ENCODE measurements at regions not wholly inside any gene's neighbourhood (a gene's known extent, or its start where the extent isn't known, plus 50 kb on each side); places are given as distances from the start of the nearest gene placed in this dataset.
A peak's percentile ranks its signal among the peaks of the same experiment; 100 is the strongest.

- Histone ChIP-seq H3K4me1 (ENCODE audit: insufficient read depth) (no peaks in the 10 kb centered on the region), H3K4me2 (ENCODE audit: unreplicated experiment) (no peak overlapping the region), H2AFZ (no peak overlapping the region), H3K27ac (no peak overlapping the region), H3K79me2 (ENCODE audit: insufficient read depth) (no peaks in the 10 kb centered on the region), H3K9ac (no peak overlapping the region), H3F3A (ENCODE audit: insufficient read depth) (no peaks in the 10 kb centered on the region), H3K27me3 (replicated peaks; ENCODE audit: insufficient read depth) (no peaks in the 10 kb centered on the region), H3K9me3 (ENCODE audit: low read depth) (no peaks in the 10 kb centered on the region), H3K4me3 (no peak overlapping the region), H4K20me1 (ENCODE audit: insufficient read depth) (no peaks in the 10 kb centered on the region), H3K9me2 (ENCODE audit: insufficient read depth) (no peaks in the 10 kb centered on the region), H3K36me3 (ENCODE audit: low read depth) (no peaks in the 10 kb centered on the region)
- TF ChIP-seq EZH2 (IDR thresholded peaks at IDR 0.05; ENCODE audit: insufficient read depth, poor library complexity, severe bottlenecking) (no peak), EZH2phosphoT487 (IDR thresholded peaks at IDR 0.05; ENCODE audit: insufficient read depth, low read depth) (no peak)
- 17 to 23% methylated on average over 4 of the region's 4 CpGs for WGBS, 2 experiments (ENCODE audit: low coverage in 1 of 2, low lambda C conversion rate in 2 of 2, missing lambda C conversion rate in 2 of 2)
- DNase-seq = no peak
- in situ Hi-C loops (cut with MboI) = no loop called here
These were observed 890.8 kb upstream of the USP15 start for GRCh38 chr12:61369241-61369910.

- no peak overlapping the region for H3K4me2 ChIP-seq (ENCODE audit: unreplicated experiment)
- H3K27me3 ChIP-seq (replicated peaks; ENCODE audit: insufficient read depth) = no peaks in the 10 kb centered on the region
- no peak overlapping the region for H3K9ac ChIP-seq
- no peaks in the 10 kb centered on the region for H3K79me2 ChIP-seq (ENCODE audit: insufficient read depth)
- 0% methylated on average over 1 of the region's 1 CpG for WGBS, 2 experiments (ENCODE audit: low coverage in 1 of 2, low lambda C conversion rate in 2 of 2, missing lambda C conversion rate in 2 of 2)
- H3K27ac ChIP-seq = no peak overlapping the region
- H3K4me1 ChIP-seq (ENCODE audit: insufficient read depth) = peaks cover 26% of the 10 kb centered on the region
- H3K36me3 ChIP-seq (ENCODE audit: low read depth) = no peaks in the 10 kb centered on the region
- in situ Hi-C loops (cut with MboI) = no loop called here
- H4K20me1 ChIP-seq (ENCODE audit: insufficient read depth) = no peaks in the 10 kb centered on the region
- H2AFZ ChIP-seq = no peak overlapping the region
- no peaks in the 10 kb centered on the region for H3K9me3 ChIP-seq (ENCODE audit: low read depth)
- 0 out of 2 replicates have a peak, but pooled peaks cover 9% of the 10 kb centered on the region for H3F3A ChIP-seq (ENCODE audit: insufficient read depth)
- no peak overlapping the region for H3K4me3 ChIP-seq
- no peaks in the 10 kb centered on the region for H3K9me2 ChIP-seq (ENCODE audit: insufficient read depth)
- TF ChIP-seq EZH2phosphoT487 (IDR thresholded peaks at IDR 0.05; ENCODE audit: insufficient read depth, low read depth) = no peak
- TF ChIP-seq EZH2 (IDR thresholded peaks at IDR 0.05; ENCODE audit: insufficient read depth, poor library complexity, severe bottlenecking) = no peak
- peak; percentile 48 for DNase-seq
These were observed 875.7 kb upstream of the USP15 start for GRCh38 chr12:61384511-61384910.

GRCh38 chr12:61385771-61386170 lies 874.4 kb upstream of the USP15 start:
- Histone ChIP-seq H3K9me2 (ENCODE audit: insufficient read depth) (no peaks in the 10 kb centered on the region), H2AFZ (no peak overlapping the region), H3K27me3 (replicated peaks; ENCODE audit: insufficient read depth) (no peaks in the 10 kb centered on the region), H3K9ac (no peak overlapping the region), H3F3A (ENCODE audit: insufficient read depth) (0 out of 2 replicates have a peak, but pooled peaks cover 9% of the 10 kb centered on the region), H3K4me1 (ENCODE audit: insufficient read depth) (peaks cover 26% of the 10 kb centered on the region), H3K4me3 (no peak overlapping the region), H3K36me3 (ENCODE audit: low read depth) (no peaks in the 10 kb centered on the region), H3K4me2 (ENCODE audit: unreplicated experiment) (peak overlapping the region; percentile 29), H3K27ac (no peak overlapping the region), H4K20me1 (ENCODE audit: insufficient read depth) (no peaks in the 10 kb centered on the region), H3K9me3 (ENCODE audit: low read depth) (no peaks in the 10 kb centered on the region), H3K79me2 (ENCODE audit: insufficient read depth) (no peaks in the 10 kb centered on the region)
- DNase-seq = peak; percentile 76
- in situ Hi-C loops (cut with MboI) = no loop called here
- TF ChIP-seq EZH2 (IDR thresholded peaks at IDR 0.05; ENCODE audit: insufficient read depth, poor library complexity, severe bottlenecking) (no peak), EZH2phosphoT487 (IDR thresholded peaks at IDR 0.05; ENCODE audit: insufficient read depth, low read depth) (no peak)

GRCh38 chr12:61397668-61398067 lies 862.5 kb upstream of the USP15 start:
- no peaks in the 10 kb centered on the region for H3K27me3 ChIP-seq (replicated peaks; ENCODE audit: insufficient read depth)
- H3K36me3 ChIP-seq (ENCODE audit: low read depth) = no peaks in the 10 kb centered on the region
- H3K27ac ChIP-seq = no peak overlapping the region
- H2AFZ ChIP-seq = no peak overlapping the region
- no peaks in the 10 kb centered on the region for H3K9me2 ChIP-seq (ENCODE audit: insufficient read depth)
- H4K20me1 ChIP-seq (ENCODE audit: insufficient read depth) = no peaks in the 10 kb centered on the region
- H3K4me3 ChIP-seq = no peak overlapping the region
- no peak overlapping the region for H3K9ac ChIP-seq
- H3K9me3 ChIP-seq (ENCODE audit: low read depth) = no peaks in the 10 kb centered on the region
- TF ChIP-seq EZH2phosphoT487 (IDR thresholded peaks at IDR 0.05; ENCODE audit: insufficient read depth, low read depth) = no peak
- no peak for TF ChIP-seq EZH2 (IDR thresholded peaks at IDR 0.05; ENCODE audit: insufficient read depth, poor library complexity, severe bottlenecking)
- in situ Hi-C loops (cut with MboI) = no loop called here
- no peaks in the 10 kb centered on the region for H3K79me2 ChIP-seq (ENCODE audit: insufficient read depth)
- H3F3A ChIP-seq (ENCODE audit: insufficient read depth) = no peaks in the 10 kb centered on the region
- H3K4me1 ChIP-seq (ENCODE audit: insufficient read depth) = no peaks in the 10 kb centered on the region
- DNase-seq = no peak
- no peak overlapping the region for H3K4me2 ChIP-seq (ENCODE audit: unreplicated experiment)

- no peaks in the 10 kb centered on the region for H3K9me3 ChIP-seq (ENCODE audit: low read depth)
- H3K4me2 ChIP-seq (ENCODE audit: unreplicated experiment) = no peak overlapping the region
- DNase-seq = no peak
- WGBS, 2 experiments (ENCODE audit: low coverage in 1 of 2, low lambda C conversion rate in 2 of 2, missing lambda C conversion rate in 2 of 2) = 18 to 26% methylated on average over 2 of the region's 2 CpGs
- H3K27me3 ChIP-seq (replicated peaks; ENCODE audit: insufficient read depth) = no peaks in the 10 kb centered on the region
- in situ Hi-C loops (cut with MboI) = no loop called here
- H2AFZ ChIP-seq = no peak overlapping the region
- no peak overlapping the region for H3K4me3 ChIP-seq
- no peak overlapping the region for H3K27ac ChIP-seq
- TF ChIP-seq EZH2phosphoT487 (IDR thresholded peaks at IDR 0.05; ENCODE audit: insufficient read depth, low read depth) (no peak), EZH2 (IDR thresholded peaks at IDR 0.05; ENCODE audit: insufficient read depth, poor library complexity, severe bottlenecking) (no peak)
- no peak overlapping the region for H3K9ac ChIP-seq
- no peaks in the 10 kb centered on the region for H3K4me1 ChIP-seq (ENCODE audit: insufficient read depth)
- H3K9me2 ChIP-seq (ENCODE audit: insufficient read depth) = no peaks in the 10 kb centered on the region
- no peaks in the 10 kb centered on the region for H3K36me3 ChIP-seq (ENCODE audit: low read depth)
- H3K79me2 ChIP-seq (ENCODE audit: insufficient read depth) = no peaks in the 10 kb centered on the region
- no peaks in the 10 kb centered on the region for H4K20me1 ChIP-seq (ENCODE audit: insufficient read depth)
- no peaks in the 10 kb centered on the region for H3F3A ChIP-seq (ENCODE audit: insufficient read depth)
These were observed 848.0 kb upstream of the USP15 start for GRCh38 chr12:61412201-61412600.
